ENCODE measurements at regions not wholly inside any gene's neighbourhood (a gene's known extent, or its start where the extent isn't known, plus 50 kb on each side); places are given as distances from the start of the nearest gene placed in this dataset.
A peak's percentile ranks its signal among the peaks of the same experiment; 100 is the strongest.
"Not testable (repeated sequence)": the region's sequence is repeated elsewhere in the genome, so short reads cannot be mapped to it uniquely, and the experiment has no call there.

- DNase-seq (ENCODE audit: low spot score), result no peak
Observed at GRCh38 chr13:32828711-32829110, 187.5 kb upstream of the KL start.

- no peak for DNase-seq (ENCODE audit: low spot score)
Observed at GRCh38 chr13:32829269-32829668, 187.0 kb upstream of the KL start.

- DNase-seq (ENCODE audit: low spot score), result peak; percentile 33
Observed at GRCh38 chr13:32829676-32830335, 186.4 kb upstream of the KL start.

- no peak for DNase-seq (ENCODE audit: low spot score)
Observed at GRCh38 chr13:32830336-32831031, 185.7 kb upstream of the KL start.

- no peak for DNase-seq (ENCODE audit: low spot score)
Observed at GRCh38 chr13:32837307-32837972, 178.8 kb upstream of the KL start.

GRCh38 chr13:32837973-32838927 is 178.0 kb upstream of the KL start:
- DNase-seq (ENCODE audit: low spot score), result no peak

GRCh38 chr13:32838945-32839344 is 177.3 kb upstream of the KL start:
- no peak for DNase-seq (ENCODE audit: low spot score)

- DNase-seq (ENCODE audit: low spot score), result no peak
Observed at GRCh38 chr13:32840113-32840512, 176.1 kb upstream of the KL start.

- DNase-seq (ENCODE audit: low spot score), result no peak
Observed at GRCh38 chr13:32840989-32841713, 175.1 kb upstream of the KL start.

GRCh38 chr13:32845952-32846950 is 170.0 kb upstream of the KL start:
- peak; percentile 71 for DNase-seq (ENCODE audit: low spot score)

GRCh38 chr13:32847976-32848375 is 168.2 kb upstream of the KL start:
- DNase-seq (ENCODE audit: low spot score), result not testable (repeated sequence)

- DNase-seq (ENCODE audit: low spot score), result no peak
Observed at GRCh38 chr13:32849369-32849768, 166.9 kb upstream of the KL start.

GRCh38 chr13:32850316-32851052 is 165.7 kb upstream of the KL start:
- no peak for DNase-seq (ENCODE audit: low spot score)

GRCh38 chr13:32851083-32852069 is 164.8 kb upstream of the KL start:
- DNase-seq (ENCODE audit: low spot score), result no peak

GRCh38 chr13:32852526-32852925 is 163.7 kb upstream of the KL start:
- DNase-seq (ENCODE audit: low spot score), result no peak

GRCh38 chr13:32857077-32857476 is 159.1 kb upstream of the KL start:
- no peak for DNase-seq (ENCODE audit: low spot score)

- DNase-seq (ENCODE audit: low spot score), result no peak
Observed at GRCh38 chr13:32857689-32858088, 158.5 kb upstream of the KL start.

- no peak for DNase-seq (ENCODE audit: low spot score)
Observed at GRCh38 chr13:32859707-32860292, 156.4 kb upstream of the KL start.

All from kidney capillary endothelial cell (primary cell).